Esophagus muscularis mucosa (tissue), 4 donors: ENCODE measurements at regions not wholly inside any gene's neighbourhood (a gene's known extent, or its start where the extent isn't known, plus 50 kb on each side); places are given as distances from the start of the nearest gene placed in this dataset.

Experiments used
- DNase-seq: peaks from one replicate; pipeline ENCODE4 v3.0.0-alpha.2; 2017; ENCODE audit errors: extremely low spot score
- H3K27ac ChIP-seq, 4 donors: fragments of 200-600 bp; sonication (generic); replicated peaks in 1 of 4; 1 replicate in 3 of 4; 2 replicates in 1 of 4; pipeline ENCODE4 v1.5.1; 2016 to 2019; ENCODE audit warnings: mild to moderate bottlenecking in 1 of 4
- H3K27me3 ChIP-seq, 4 donors: fragments of 200-600 bp; sonication (generic); one replicate each; pipeline versions ENCODE4 v1.5.1 to v1.6.0; 2016 to 2019
- H3K36me3 ChIP-seq, 4 donors: fragments of 200-600 bp; sonication (generic); one replicate each; pipeline ENCODE4 v1.5.1; 2016 to 2019
- H3K4me1 ChIP-seq, 4 donors: fragments of 200-600 bp; sonication (generic); one replicate each; pipeline ENCODE4 v1.5.1; 2016 to 2019
- H3K4me3 ChIP-seq, 4 donors: fragments of 200-600 bp; sonication (generic); 1 replicate in 2 of 4; 2 replicates in 2 of 4; pipeline ENCODE4 v1.5.1; 2016 to 2019; ENCODE audit warnings: mild to moderate bottlenecking in 4 of 4, moderate library complexity in 1 of 4
- H3K9me3 ChIP-seq, 4 donors: fragments of 200-600 bp; sonication (generic); 1 replicate in 3 of 4; 2 replicates in 1 of 4; pipeline ENCODE4 v1.5.1; 2016 to 2019
- CTCF ChIP-seq, 3 experiments: fragments of 200-600 bp in 2 of 3; fragments of 450-650 bp in 1 of 3; sonication (generic) in 2 of 3; IDR thresholded peaks; one replicate each; pipeline ENCODE4 v1.5.1; 2017 to 2019; ENCODE audit warnings: antibody characterized with exemption in 3 of 3, mild to moderate bottlenecking in 2 of 3, moderate library complexity in 1 of 3
- EP300 ChIP-seq: sonication (generic); formaldehyde crosslinking; IDR thresholded peaks from one replicate; pipeline ENCODE4 v1.6.1; 2017; ENCODE audit warnings: antibody characterized with exemption
- POLR2A ChIP-seq: fragments of 450-650 bp; IDR thresholded peaks from one replicate; pipeline ENCODE4 v1.6.1; 2017; ENCODE audit warnings: antibody characterized with exemption, moderate library complexity, mild to moderate bottlenecking, low read depth
- POLR2AphosphoS5 ChIP-seq, 2 donors: sonication (generic); formaldehyde crosslinking; IDR thresholded peaks; one replicate each; pipeline ENCODE4 v1.6.1; 2017; ENCODE audit warnings: antibody characterized with exemption in 2 of 2
- WGBS: methylation state at CpG from one replicate; pipeline ENCODE4 v1.1.5; 2018; 5-methylcytosine and 5-hydroxymethylcytosine counted together
- intact Hi-C: fragments of 100-400 bp; cut with DNase I; formaldehyde crosslinking; loops from one replicate; pipeline ENCODE4 v1.15.1; 2023

DNA sequence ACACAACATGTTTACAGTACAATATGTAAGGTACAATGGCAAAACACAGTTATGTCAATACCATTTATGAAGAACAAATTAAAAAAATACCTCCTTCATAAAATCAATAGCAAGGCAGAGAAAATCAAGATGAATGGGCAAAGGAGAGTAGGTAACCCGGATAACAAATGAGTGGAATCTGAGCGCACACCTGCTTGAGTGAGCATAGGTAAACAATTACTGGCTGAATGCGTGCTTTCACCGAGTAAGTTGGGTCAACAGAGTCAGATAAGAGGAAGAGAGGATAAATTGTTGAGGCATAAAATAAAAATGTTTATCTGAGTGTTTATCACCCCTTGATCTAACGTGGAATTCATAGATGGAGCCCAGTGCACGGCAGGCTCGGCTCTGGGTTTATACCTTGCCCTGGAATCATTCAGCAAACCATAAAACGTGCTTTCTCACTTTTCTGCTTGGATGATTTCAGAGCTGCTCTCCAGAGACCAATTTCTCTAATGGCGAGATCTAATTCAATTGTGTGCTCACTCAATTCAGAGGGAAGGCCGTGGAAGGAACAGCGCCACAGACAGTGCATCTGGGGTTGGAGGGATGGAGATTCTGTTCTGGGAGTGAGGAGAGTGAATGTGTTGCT is 224.8 kb upstream of the MAP3K7 start:
- Histone ChIP-seq H3K36me3 (no peaks in the 10 kb centered on the region), H3K27me3 (no peaks in the 10 kb centered on the region), H3K4me3 (no peak overlapping the region), H3K27ac (no peak overlapping the region), H3K9me3 (peaks cover 0 to 4% (median 0%) of the 10 kb centered on the region in 4 donors), H3K4me1 (no peaks in the 10 kb centered on the region)
- 62% methylated on average over 11 of the region's 11 CpGs for WGBS
- no peak for DNase-seq
- TF ChIP-seq POLR2AphosphoS5 (IDR thresholded peaks at IDR 0.05) (no peak), POLR2A (no peak), EP300 (no peak), CTCF (IDR thresholded peaks at IDR 0.05) (no peak)
- intact Hi-C loops, result no loop called here

DNA sequence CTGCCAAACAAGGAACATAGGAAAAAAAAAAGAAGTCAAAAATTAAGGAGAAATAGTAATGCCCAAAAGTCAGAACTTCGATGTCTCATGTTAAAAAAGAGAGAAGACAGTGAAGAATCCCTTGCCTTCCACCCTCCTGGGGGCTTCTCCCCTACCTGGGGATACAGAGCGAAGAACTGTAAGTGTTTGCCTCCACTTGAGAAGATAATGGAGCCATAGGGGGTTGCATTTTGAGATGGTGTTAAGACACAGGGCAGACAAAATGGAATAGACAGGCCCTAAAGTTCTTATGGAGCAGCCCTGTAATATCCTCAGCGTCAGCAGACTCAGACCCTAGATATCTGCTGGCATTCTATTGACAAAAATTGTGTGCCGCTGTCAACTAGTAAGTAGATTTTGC is 222.2 kb upstream of the MAP3K7 start:
- no peak for DNase-seq
- no peaks in the 10 kb centered on the region for H3K4me1 ChIP-seq
- H3K27me3 ChIP-seq, result no peaks in the 10 kb centered on the region
- intact Hi-C loops, result no loop called here
- 84% methylated on average over 4 of the region's 4 CpGs for WGBS
- no peaks in the 10 kb centered on the region for H3K36me3 ChIP-seq
- no peak overlapping the region for H3K27ac ChIP-seq
- H3K4me3 ChIP-seq, result no peak overlapping the region
- H3K9me3 ChIP-seq, result no peaks in the 10 kb centered on the region
- TF ChIP-seq EP300, result no peak
- TF ChIP-seq CTCF (IDR thresholded peaks at IDR 0.05), result no peak
- no peak for TF ChIP-seq POLR2A
- TF ChIP-seq POLR2AphosphoS5 (IDR thresholded peaks at IDR 0.05), result no peak

DNA sequence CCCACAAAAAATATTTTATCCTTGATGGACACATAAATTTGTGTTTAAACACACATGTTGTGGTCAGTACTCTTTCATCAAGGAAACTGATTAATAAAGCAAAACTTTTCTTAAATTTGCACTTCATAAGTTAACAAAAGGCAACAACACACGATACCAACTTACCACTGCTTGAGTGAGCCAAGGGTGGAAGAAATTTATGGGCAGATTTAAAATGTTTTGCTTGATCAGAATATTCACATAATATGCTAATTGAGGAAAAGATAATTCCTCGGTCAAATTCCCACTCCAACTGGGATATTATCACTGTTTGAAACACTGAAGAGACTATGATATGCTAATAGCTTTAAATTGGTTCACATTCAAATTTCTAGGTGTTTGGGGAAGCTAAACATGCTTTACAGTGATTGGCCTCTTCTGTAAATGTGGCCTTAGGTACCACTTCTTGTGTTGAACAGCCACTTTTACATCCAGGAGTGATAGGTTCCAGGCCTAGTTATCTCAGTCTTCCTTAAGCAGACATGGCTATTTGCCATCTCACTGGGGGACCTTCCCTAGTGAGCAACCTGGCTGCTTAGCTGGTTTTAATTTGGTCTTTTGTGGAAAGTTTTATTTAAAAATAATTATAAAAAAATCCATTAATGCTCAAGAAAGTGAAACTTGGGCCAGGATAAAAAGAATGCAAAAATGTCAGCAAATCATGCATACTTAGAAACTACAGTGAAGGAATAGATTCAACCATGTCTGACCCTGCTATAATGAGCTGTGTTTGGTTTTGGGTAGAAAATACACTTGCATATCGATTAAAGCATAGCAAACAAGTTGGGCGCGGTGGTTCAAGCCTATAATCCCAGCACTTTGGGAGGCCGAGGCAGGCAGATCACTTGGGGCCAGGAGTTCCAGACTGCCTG is 221.2 kb upstream of the MAP3K7 start:
- intact Hi-C loops, result no loop called here
- Histone ChIP-seq H3K4me3 (no peak overlapping the region), H3K27me3 (no peaks in the 10 kb centered on the region), H3K36me3 (no peaks in the 10 kb centered on the region), H3K27ac (no peak overlapping the region), H3K4me1 (no peaks in the 10 kb centered on the region), H3K9me3 (no peaks in the 10 kb centered on the region)
- DNase-seq, result no peak
- TF ChIP-seq POLR2AphosphoS5 (IDR thresholded peaks at IDR 0.05) (no peak), EP300 (no peak), POLR2A (no peak), CTCF (IDR thresholded peaks at IDR 0.05) (no peak)
- 88% methylated on average over 6 of the region's 6 CpGs for WGBS

DNA sequence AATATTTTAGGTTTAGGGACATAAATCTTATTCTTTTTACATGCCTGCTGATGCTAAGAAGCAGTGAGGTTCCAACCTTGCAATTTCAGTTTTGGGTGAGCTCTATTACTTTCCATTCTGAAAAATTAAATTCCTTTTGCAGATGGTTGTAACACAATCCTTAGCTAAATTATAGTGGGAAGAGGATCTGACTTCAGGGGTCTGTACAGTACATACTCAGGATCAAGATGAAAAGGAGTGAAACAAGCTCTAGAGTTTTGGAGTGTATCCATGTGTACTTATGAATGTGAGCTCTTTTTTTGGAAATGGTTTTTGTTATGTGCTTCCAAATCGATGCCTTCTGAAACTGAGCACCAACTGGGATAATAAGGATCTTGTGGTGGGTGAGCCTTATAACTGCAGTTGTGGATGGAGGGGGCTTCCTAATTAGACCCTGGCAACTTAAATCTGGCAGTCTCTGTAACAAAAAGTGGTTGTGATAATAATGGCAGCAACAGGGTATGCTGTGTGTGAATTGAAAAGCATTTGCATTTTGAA is 218.8 kb upstream of the MAP3K7 start:
- no peaks in the 10 kb centered on the region for H3K36me3 ChIP-seq
- TF ChIP-seq CTCF (IDR thresholded peaks at IDR 0.05) (no peak), POLR2AphosphoS5 (IDR thresholded peaks at IDR 0.05) (no peak), POLR2A (no peak), EP300 (no peak)

More for the DNA sequence above, 218.8 kb upstream of the MAP3K7 start:
- H3K4me1 ChIP-seq, result no peaks in the 10 kb centered on the region
- no peak overlapping the region for H3K4me3 ChIP-seq
- no peaks in the 10 kb centered on the region for H3K9me3 ChIP-seq
- intact Hi-C loops, result no loop called here
- WGBS, result 70% methylated on average over 1 of the region's 1 CpG
- no peak for DNase-seq
- H3K27ac ChIP-seq, result no peak overlapping the region
- H3K27me3 ChIP-seq, result no peaks in the 10 kb centered on the region
